Muscle layer of colon (tissue), 2 donors: ENCODE measurements at regions not wholly inside any gene's neighbourhood (a gene's known extent, or its start where the extent isn't known, plus 50 kb on each side); places are given as distances from the start of the nearest gene placed in this dataset.

Experiments used
- H3K27ac ChIP-seq: one replicate; pipeline ENCODE4 v1.7.0; 2013; ENCODE audit warnings: low read depth, mild to moderate bottlenecking, low read length, moderate library complexity
- H3K27me3 ChIP-seq, 2 donors: one replicate each; pipeline ENCODE4 v1.7.0; 2013; ENCODE audit warnings: low read length in 2 of 2, mild to moderate bottlenecking in 2 of 2; ENCODE audit not compliant: insufficient read depth in 2 of 2, control insufficient read depth in 1 of 2
- H3K36me3 ChIP-seq: one replicate; pipeline ENCODE4 v1.7.0; 2013; ENCODE audit warnings: mild to moderate bottlenecking, low read length; ENCODE audit not compliant: insufficient read depth
- H3K4me1 ChIP-seq: one replicate; pipeline ENCODE4 v1.7.0; 2013; ENCODE audit warnings: mild to moderate bottlenecking, low read length; ENCODE audit not compliant: insufficient read depth
- H3K4me3 ChIP-seq, 2 donors: one replicate each; pipeline ENCODE4 v1.7.0; 2013; ENCODE audit warnings: low read length in 2 of 2, low read depth in 1 of 2, mild to moderate bottlenecking in 1 of 2, moderate library complexity in 1 of 2
- H3K9ac ChIP-seq: one replicate; pipeline ENCODE4 v1.7.0; 2013; ENCODE audit warnings: low read length
- H3K9me3 ChIP-seq: one replicate; pipeline ENCODE4 v1.7.0; 2013; ENCODE audit warnings: mild to moderate bottlenecking, low read length
- donor health status: abdominal sarcoma.
- donor health status: Adenocarcinoma of cecum.

- Histone ChIP-seq H3K4me3 (no peak overlapping the region), H3K4me1 (no peaks in the 10 kb centered on the region), H3K9ac (no peak overlapping the region), H3K27me3 (no peaks in the 10 kb centered on the region), H3K27ac (no peak overlapping the region), H3K9me3 (no peaks in the 10 kb centered on the region), H3K36me3 (no peaks in the 10 kb centered on the region)
Measured at GRCh38 chr2:238502088-238502810, 75.5 kb downstream of the ASB1 start.

- H3K4me3 ChIP-seq = no peak overlapping the region
- no peaks in the 10 kb centered on the region for H3K4me1 ChIP-seq
- H3K36me3 ChIP-seq = no peaks in the 10 kb centered on the region
- no peak overlapping the region for H3K27ac ChIP-seq
- no peak overlapping the region for H3K9ac ChIP-seq
- H3K27me3 ChIP-seq = no peaks in the 10 kb centered on the region
- no peaks in the 10 kb centered on the region for H3K9me3 ChIP-seq
Measured at GRCh38 chr2:238502956-238503791, 76.4 kb downstream of the ASB1 start.

- Histone ChIP-seq H3K9ac (no peak overlapping the region), H3K27ac (no peak overlapping the region), H3K4me1 (no peaks in the 10 kb centered on the region), H3K4me3 (no peak overlapping the region), H3K27me3 (no peaks in the 10 kb centered on the region), H3K9me3 (no peaks in the 10 kb centered on the region), H3K36me3 (no peaks in the 10 kb centered on the region)
Measured at GRCh38 chr2:238504181-238504931, 77.6 kb downstream of the ASB1 start.

GRCh38 chr2:238505119-238505891 lies 78.6 kb downstream of the ASB1 start:
- no peaks in the 10 kb centered on the region for H3K9me3 ChIP-seq
- H3K27ac ChIP-seq = no peak overlapping the region
- no peaks in the 10 kb centered on the region for H3K27me3 ChIP-seq
- no peaks in the 10 kb centered on the region for H3K36me3 ChIP-seq
- H3K4me3 ChIP-seq = no peak overlapping the region
- H3K4me1 ChIP-seq = no peaks in the 10 kb centered on the region
- H3K9ac ChIP-seq = no peak overlapping the region

GRCh38 chr2:238505892-238506280 lies 79.2 kb downstream of the ASB1 start:
- Histone ChIP-seq H3K27ac (no peak overlapping the region), H3K9ac (no peak overlapping the region), H3K27me3 (no peaks in the 10 kb centered on the region), H3K4me1 (no peaks in the 10 kb centered on the region), H3K9me3 (no peaks in the 10 kb centered on the region), H3K4me3 (no peak overlapping the region), H3K36me3 (no peaks in the 10 kb centered on the region)

- Histone ChIP-seq H3K36me3 (no peaks in the 10 kb centered on the region), H3K9me3 (no peaks in the 10 kb centered on the region), H3K9ac (no peak overlapping the region), H3K4me3 (no peak overlapping the region), H3K27me3 (no peaks in the 10 kb centered on the region), H3K27ac (no peak overlapping the region), H3K4me1 (no peaks in the 10 kb centered on the region)
Measured at GRCh38 chr2:238506371-238507068, 79.8 kb downstream of the ASB1 start.

GRCh38 chr2:238507836-238508235 lies 81.1 kb downstream of the ASB1 start:
- H3K4me1 ChIP-seq = no peaks in the 10 kb centered on the region
- no peak overlapping the region for H3K27ac ChIP-seq
- H3K27me3 ChIP-seq = no peaks in the 10 kb centered on the region
- no peaks in the 10 kb centered on the region for H3K9me3 ChIP-seq
- H3K36me3 ChIP-seq = no peaks in the 10 kb centered on the region
- H3K9ac ChIP-seq = no peak overlapping the region
- no peak overlapping the region for H3K4me3 ChIP-seq

- no peaks in the 10 kb centered on the region for H3K27me3 ChIP-seq
- no peaks in the 10 kb centered on the region for H3K36me3 ChIP-seq
- no peak overlapping the region for H3K4me3 ChIP-seq
- H3K27ac ChIP-seq = no peak overlapping the region
- no peak overlapping the region for H3K9ac ChIP-seq
- H3K9me3 ChIP-seq = no peaks in the 10 kb centered on the region
- no peaks in the 10 kb centered on the region for H3K4me1 ChIP-seq
Measured at GRCh38 chr2:238509151-238509835, 82.6 kb downstream of the ASB1 start.

- H3K4me1 ChIP-seq = no peaks in the 10 kb centered on the region
- H3K27ac ChIP-seq = no peak overlapping the region
- no peaks in the 10 kb centered on the region for H3K27me3 ChIP-seq
- no peak overlapping the region for H3K9ac ChIP-seq
- no peaks in the 10 kb centered on the region for H3K9me3 ChIP-seq
- H3K36me3 ChIP-seq = no peaks in the 10 kb centered on the region
- H3K4me3 ChIP-seq = no peak overlapping the region
Measured at GRCh38 chr2:238509903-238510302, 83.2 kb downstream of the ASB1 start.

- no peak overlapping the region for H3K27ac ChIP-seq
- H3K4me1 ChIP-seq = no peaks in the 10 kb centered on the region
Measured at GRCh38 chr2:238510911-238511613, 84.3 kb downstream of the ASB1 start.

More at GRCh38 chr2:238510911-238511613, 84.3 kb downstream of the ASB1 start:
- H3K36me3 ChIP-seq = no peaks in the 10 kb centered on the region
- H3K9ac ChIP-seq = no peak overlapping the region
- H3K9me3 ChIP-seq = no peaks in the 10 kb centered on the region
- H3K4me3 ChIP-seq = no peak overlapping the region
- no peaks in the 10 kb centered on the region for H3K27me3 ChIP-seq
